GM12891 (cell line): ENCODE measurements at regions not wholly inside any gene's neighbourhood (a gene's known extent, or its start where the extent isn't known, plus 50 kb on each side); places are given as distances from the start of the nearest gene placed in this dataset.

Source experiments
- PAX5 ChIP-seq: IDR thresholded peaks from 2 replicates; pipeline ENCODE4 v1.6.1; 2011; ENCODE audit warnings: low read length, moderate library complexity, mild to moderate bottlenecking; ENCODE audit not compliant: insufficient read depth, severe bottlenecking
- POLR2A ChIP-seq: IDR thresholded peaks from 2 replicates; pipeline ENCODE4 v1.6.1; 2011; ENCODE audit warnings: low read depth, low read length, control low read depth
- POLR2AphosphoS5 ChIP-seq: IDR thresholded peaks from 2 replicates; pipeline ENCODE4 v1.6.1; 2011; ENCODE audit warnings: low read depth, low read length, control low read depth
- POU2F2 ChIP-seq: IDR thresholded peaks from 2 replicates; pipeline ENCODE4 v1.6.1; 2011; ENCODE audit warnings: low read depth, mild to moderate bottlenecking, control low read depth, low read length, moderate library complexity
- SPI1 ChIP-seq: IDR thresholded peaks from 2 replicates; pipeline ENCODE4 v1.6.1; 2011; ENCODE audit warnings: low read depth, low read length, control low read depth
- TAF1 ChIP-seq: IDR thresholded peaks from 2 replicates; pipeline ENCODE4 v1.6.1; 2011; ENCODE audit warnings: low read depth, low read length, control low read depth

GRCh38 chr2:4424153-4424552 is 720.8 kb downstream of the DCDC2C start:
- no peak for TF ChIP-seq POLR2A
- no peak for TF ChIP-seq TAF1
- TF ChIP-seq POLR2AphosphoS5, result no peak
- TF ChIP-seq PAX5, result no peak
- no peak for TF ChIP-seq SPI1
- TF ChIP-seq POU2F2, result no peak
